HG03432 (cell line): ENCODE measurements at regions not wholly inside any gene's neighbourhood (a gene's known extent, or its start where the extent isn't known, plus 50 kb on each side); places are given as distances from the start of the nearest gene placed in this dataset.

Experiments used
- ATAC-seq: cut with Tn5 transposase; IDR thresholded peaks from one replicate; pipeline ENCODE4 v1.9.1; 2021; ENCODE audit warnings: mild to moderate bottlenecking, moderate library complexity; ENCODE audit not compliant: unreplicated experiment

DNA sequence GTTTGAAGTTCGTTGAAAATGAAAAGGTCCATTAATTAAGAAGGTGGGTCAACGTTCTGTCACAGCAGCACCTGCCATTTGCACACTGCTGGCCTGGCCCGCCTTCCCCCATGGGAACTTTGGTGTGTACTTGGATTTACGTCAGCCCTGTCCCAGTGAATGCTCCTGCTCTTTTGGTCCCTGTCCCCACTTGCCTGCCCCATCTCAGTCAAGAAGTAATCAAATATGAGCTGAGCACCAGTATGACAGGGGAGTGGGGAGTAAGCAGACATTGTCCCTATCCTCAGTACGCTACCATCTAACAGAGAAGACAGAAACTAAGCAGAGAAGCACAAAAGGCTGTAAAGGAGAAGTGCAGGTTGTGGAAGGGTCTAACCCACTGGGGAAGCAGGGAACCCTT is 65.1 kb downstream of the SLC4A3 start:
- no peak for ATAC-seq

DNA sequence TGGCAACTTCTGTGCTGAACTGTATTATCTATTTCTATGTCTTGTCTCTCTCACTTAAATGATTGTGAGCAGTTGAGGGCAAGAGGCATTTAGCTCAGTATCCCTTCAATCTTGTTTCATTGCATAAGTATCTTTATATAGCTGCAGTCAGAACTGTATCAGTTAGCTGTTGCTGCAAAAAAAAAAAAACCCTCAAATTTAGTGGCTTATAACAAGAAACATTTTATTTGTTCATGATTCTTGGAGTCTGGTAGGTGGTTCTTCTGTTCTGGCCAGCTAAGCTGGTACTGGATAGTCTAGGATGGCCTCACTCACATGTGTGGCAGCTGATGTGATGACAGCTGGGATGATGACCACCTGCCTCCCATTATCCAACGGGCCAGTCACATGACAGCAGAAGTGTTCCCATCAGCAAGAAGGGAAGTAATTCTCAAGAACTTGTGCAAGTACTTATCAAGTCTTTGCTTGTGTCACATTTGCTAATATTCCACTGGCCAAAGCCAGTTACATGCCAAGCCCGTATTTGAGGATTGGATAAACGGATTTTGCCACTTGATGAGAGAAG is 67.8 kb downstream of the SLC4A3 start:
- no peak for ATAC-seq

DNA sequence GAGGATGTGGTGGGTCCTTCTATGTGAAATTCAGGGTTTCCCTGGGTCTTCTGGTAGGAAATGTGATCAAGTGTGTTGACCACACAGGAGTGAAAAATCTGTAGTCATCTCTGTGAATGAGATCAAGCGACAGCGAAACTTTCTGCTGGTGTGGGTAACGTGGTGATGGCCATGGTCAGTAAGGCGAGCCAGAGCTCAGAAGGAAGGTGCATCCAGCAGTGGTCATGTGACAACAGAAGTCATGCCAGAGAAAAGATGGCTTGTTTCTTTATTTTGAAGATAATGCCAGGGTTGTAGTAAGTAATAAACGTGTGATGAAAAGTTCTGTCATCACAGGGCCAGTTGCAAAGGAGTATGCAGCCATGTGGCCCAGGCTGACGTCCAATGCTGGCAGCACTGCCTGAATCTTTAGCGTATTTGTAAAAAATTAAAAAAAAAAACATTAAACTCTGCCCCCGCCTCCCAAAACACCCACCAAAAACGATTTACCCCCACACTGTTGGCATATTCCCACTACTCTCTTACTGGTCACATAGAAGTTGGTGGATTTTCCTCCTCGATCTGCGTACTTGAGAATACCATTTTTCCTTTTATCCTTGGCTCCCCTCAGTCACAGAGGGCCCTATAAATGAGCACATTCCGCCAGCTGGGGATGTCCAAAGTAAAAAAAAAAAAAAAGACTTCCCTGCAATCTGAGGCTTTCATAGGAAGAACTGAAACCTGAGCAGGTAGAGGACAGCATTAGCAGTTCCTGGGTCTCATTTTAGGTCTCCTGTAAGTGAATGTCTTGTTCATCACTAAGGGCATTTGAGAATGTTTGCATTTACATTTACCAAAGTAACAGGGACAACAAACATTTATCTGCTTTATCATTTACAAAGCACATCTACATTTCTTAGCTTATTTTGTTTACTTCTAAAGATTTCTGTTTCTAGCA is 70.6 kb downstream of the SLC4A3 start:
- ATAC-seq: no peak

- ATAC-seq: no peak
Measured at GRCh38 chr2:219698748-219699439, 71.5 kb downstream of the SLC4A3 start.

- no peak for ATAC-seq
Measured at GRCh38 chr2:219699440-219699821, 72.0 kb downstream of the SLC4A3 start.

GRCh38 chr2:219701847-219702634 is 74.6 kb downstream of the SLC4A3 start:
- ATAC-seq: no peak

DNA sequence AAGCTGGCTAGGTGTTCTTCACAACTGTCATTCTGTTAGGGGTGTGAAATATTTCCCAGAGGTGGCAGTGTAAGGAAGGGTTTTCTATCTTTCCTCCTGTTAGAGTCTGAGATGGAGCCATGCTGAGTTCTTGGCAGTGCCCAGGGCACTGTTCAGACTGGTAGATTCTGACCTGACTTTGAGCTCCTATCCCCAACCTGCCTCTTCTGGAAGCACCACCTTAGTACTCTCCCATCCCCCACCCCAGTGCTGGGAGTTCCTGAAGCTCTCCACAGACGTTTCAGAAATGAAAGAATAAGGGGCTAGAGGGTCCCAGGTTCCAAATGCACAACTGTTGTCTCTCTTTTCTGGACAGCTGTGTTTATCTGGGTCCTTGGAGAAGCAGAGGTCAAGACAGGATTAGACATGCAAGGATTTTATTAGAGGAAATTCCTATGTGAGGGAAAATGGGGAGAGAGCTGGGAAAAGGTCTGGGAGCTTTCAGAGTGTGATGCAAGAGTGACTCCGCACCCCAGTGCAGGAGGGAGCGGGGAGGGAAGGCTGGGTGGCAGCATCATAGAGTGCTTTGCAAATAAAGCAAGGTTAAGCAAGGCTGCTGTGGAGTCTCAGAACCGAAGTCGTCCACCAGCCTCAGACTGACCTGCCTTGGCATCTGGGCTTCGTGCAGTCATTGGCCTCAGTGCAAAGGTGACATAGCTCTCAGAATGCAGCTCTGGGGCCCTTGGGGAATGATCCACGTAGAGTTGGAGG is 75.5 kb downstream of the SLC4A3 start:
- no peak for ATAC-seq

- ATAC-seq: no peak
Measured at GRCh38 chr2:219704878-219705277, 77.4 kb downstream of the SLC4A3 start.

DNA sequence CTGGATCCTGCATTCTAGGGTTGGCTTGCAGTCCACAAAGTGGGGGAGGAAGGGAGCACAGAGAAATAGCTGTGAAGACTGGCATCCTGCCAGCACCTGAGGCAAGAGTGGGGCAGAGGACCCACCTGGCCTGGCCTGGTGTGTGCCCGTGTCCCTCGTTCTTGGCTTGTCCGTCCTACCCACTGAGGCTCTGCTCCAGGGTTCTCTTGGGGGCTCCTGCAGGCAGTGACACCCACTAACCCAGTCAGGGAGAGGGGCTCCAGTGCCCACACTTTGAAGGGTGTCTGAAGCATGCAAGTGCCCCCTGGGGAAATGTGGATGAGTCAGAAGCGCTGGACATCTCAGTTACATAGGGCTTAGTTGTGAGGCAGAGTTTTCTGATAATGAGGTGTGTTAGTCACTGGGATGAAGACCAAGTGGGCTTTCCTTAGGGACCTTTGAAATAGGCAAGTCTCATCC is 79.4 kb downstream of the SLC4A3 start:
- ATAC-seq: no peak

- no peak for ATAC-seq
Measured at GRCh38 chr2:219707496-219708285, 80.3 kb downstream of the SLC4A3 start.

DNA sequence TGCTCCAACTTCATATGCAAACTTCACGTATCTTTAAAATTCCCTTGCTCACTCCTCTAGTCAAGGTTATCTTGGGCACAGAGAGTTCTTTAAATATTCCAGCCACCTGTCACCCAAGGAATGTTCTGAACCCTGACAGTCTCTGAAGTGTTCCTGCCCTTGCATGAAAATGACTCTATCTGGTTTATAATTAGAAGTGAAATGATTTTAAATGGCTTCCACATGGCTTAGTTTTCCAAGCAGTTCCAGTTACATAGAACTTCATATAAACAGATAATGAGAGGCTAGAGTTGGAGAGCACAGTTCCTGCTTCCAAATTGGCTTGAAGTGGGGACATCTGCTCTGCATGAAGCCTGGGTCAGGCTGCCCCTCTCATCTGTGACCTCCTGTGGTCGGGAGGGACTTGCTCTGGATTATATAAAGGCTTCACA is 81.9 kb downstream of the SLC4A3 start:
- ATAC-seq: no peak

GRCh38 chr2:219713110-219713509 is 85.7 kb downstream of the SLC4A3 start:
- ATAC-seq: peak; percentile 83

DNA sequence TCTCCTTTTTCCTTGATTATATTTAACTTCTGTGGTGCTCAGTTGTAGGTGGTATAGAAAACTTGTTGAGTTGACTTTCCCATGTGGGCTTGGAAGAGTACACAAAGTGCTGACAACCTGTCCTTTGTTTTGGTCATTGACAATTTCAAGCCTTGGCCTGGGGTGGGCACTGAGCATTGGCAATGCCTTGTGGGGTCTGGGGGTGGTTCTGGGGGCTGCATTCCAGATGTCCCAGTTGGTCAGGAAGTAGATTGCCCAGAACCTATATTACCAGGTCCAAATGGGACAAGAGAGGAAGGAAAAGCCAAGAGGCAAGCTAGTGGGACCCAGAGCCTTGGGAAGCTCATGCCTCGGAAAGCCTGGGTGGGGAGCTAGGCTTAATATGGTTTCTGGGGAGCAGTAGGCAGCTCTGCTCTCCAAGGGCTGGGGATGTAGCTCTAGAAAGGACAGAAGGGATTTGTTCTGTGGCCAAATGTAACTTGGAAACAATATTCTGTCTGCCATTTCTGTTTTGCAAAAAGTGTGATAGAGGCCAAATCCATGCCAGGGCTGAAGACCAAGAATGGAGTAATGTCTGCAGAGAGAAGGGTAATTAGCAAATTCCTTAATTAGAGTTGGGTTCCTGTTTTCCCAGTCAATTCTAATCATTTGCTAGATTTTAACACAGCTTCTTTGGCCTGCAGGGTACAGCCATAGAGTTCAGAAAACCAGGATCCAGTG is 87.4 kb downstream of the SLC4A3 start:
- ATAC-seq: no peak

GRCh38 chr2:219718066-219718465 is 90.6 kb downstream of the SLC4A3 start:
- no peak for ATAC-seq

DNA sequence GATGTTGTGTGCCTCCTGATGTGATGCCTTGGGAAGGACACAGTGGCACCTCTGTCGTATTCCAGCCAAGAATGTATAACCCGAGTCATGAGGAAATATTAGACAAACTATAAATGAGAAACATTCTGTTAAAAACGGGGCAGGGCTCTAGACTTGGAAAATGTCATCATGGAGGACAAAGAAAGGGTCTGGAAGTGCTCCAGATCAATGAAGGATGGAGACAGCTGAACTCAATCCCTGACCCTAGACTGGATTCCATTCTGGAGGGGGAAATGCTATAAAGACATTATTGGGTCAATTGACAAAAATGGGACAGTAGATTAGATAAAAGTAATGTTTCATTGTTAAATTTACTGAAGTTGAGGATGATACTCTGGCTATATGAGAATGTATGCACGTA is 92.1 kb downstream of the SLC4A3 start:
- no peak for ATAC-seq

DNA sequence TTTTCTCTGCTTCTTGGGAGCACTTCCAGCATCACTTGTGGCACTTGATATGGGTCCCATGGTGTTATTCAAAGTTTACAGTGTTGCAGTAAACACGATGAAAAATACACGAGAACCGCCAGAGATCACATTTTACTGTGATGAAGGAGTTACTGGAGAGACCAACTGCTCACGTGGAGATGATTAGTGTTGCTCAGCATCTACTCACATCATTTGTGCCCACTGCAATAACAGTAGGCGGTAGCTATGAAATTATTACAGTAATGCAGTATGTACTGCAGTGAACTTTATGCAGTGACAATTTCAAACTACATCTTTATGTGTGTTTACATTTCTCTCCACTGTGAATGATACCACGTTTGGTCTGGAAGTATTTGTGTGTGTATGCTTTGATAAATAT is 93.5 kb downstream of the SLC4A3 start:
- ATAC-seq: no peak

DNA sequence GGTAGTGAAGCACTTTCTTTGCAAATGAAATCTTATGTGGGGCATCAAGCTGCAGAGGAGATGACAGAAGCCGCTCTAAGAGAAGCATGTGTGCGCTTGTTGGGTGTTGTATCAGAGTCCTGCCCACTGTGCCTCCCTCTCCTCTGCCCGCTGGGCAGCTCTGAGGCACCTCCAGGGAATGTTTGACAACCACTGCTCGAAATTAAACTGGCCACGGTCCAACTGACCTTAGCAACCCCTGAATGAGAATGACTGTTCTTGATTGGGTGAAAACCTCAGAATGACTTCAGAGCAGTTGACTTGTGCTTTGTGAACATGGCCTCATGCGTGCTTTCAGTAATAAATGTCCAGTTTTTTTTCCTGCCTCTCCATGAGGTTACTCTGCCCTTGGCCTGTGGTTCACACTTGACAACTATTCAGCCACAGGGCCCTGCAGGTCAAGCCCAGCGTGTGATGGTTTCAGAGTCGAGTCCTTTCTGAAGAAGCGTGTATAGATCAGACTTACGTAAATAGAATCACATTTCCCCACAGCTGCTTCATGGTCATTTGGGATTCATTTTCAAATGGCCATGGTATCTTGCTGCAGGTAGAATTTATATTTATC is 94.9 kb downstream of the SLC4A3 start:
- no peak for ATAC-seq

- ATAC-seq: no peak
Measured at GRCh38 chr2:219723311-219723710, 95.9 kb downstream of the SLC4A3 start.
